ENCODE measurements at regions not wholly inside any gene's neighbourhood (a gene's known extent, or its start where the extent isn't known, plus 50 kb on each side); places are given as distances from the start of the nearest gene placed in this dataset.

GRCh38 chr2:104766683-104767082 is 87.2 kb upstream of the POU3F3 start:
- H3K9me2 ChIP-seq (ENCODE audit: insufficient read depth, low read length), result no peaks in the 10 kb centered on the region
- no peaks in the 10 kb centered on the region for H3K79me2 ChIP-seq (replicated peaks; ENCODE audit: insufficient read depth, low read length)
- no peaks in the 10 kb centered on the region for H3K9me3 ChIP-seq (ENCODE audit: low read length)
- H3K4me3 ChIP-seq (ENCODE audit: low read length), result no peak overlapping the region
- no peak overlapping the region for H3K4me2 ChIP-seq (ENCODE audit: low read length)
- no peaks in the 10 kb centered on the region for H4K20me1 ChIP-seq (ENCODE audit: insufficient read depth)
- no peak overlapping the region for H2AFZ ChIP-seq (ENCODE audit: low read depth, low read length)
- no peak overlapping the region for H3K27ac ChIP-seq (ENCODE audit: low read length)
- H3K36me3 ChIP-seq (ENCODE audit: insufficient read depth, low read length), result no peaks in the 10 kb centered on the region
- no peaks in the 10 kb centered on the region for H3K27me3 ChIP-seq (ENCODE audit: insufficient read depth, low read depth, low read length)
- no peak overlapping the region for H3K9ac ChIP-seq (ENCODE audit: low read length)
- H3F3A ChIP-seq (ENCODE audit: insufficient read depth, low read length, poor library complexity, severe bottlenecking), result no peaks in the 10 kb centered on the region
- TF ChIP-seq RAD21 (conservative IDR thresholded peaks at IDR 0.05) (no peak), CTCF (IDR thresholded peaks at IDR 0.05; ENCODE audit: poor library complexity, severe bottlenecking) (no peak), REST (IDR thresholded peaks at IDR 0.05; ENCODE audit: borderline replicate concordance) (no peak), EP300 (conservative IDR thresholded peaks at IDR 0.05; ENCODE audit: poor library complexity, severe bottlenecking) (no peak), MXI1 (conservative IDR thresholded peaks at IDR 0.05; ENCODE audit: poor library complexity, severe bottlenecking) (no peak), EZH2 (IDR thresholded peaks at IDR 0.05; ENCODE audit: borderline replicate concordance, insufficient read depth, low read length, poor library complexity, severe bottlenecking) (no peak), SMC3 (conservative IDR thresholded peaks at IDR 0.05; ENCODE audit: poor library complexity) (no peak), POLR2AphosphoS5 (IDR thresholded peaks at IDR 0.05) (no peak), TAF1 (IDR thresholded peaks at IDR 0.05; ENCODE audit: low read depth) (no peak)

- Histone ChIP-seq H2AFZ (ENCODE audit: low read depth, low read length) (no peak overlapping the region), H3K9ac (ENCODE audit: low read length) (no peak overlapping the region), H3K79me2 (replicated peaks; ENCODE audit: insufficient read depth, low read length) (no peaks in the 10 kb centered on the region), H3K36me3 (ENCODE audit: insufficient read depth, low read length) (no peaks in the 10 kb centered on the region), H3F3A (ENCODE audit: insufficient read depth, low read length, poor library complexity, severe bottlenecking) (no peaks in the 10 kb centered on the region), H4K20me1 (ENCODE audit: insufficient read depth) (no peaks in the 10 kb centered on the region), H3K27me3 (ENCODE audit: insufficient read depth, low read depth, low read length) (no peaks in the 10 kb centered on the region), H3K4me3 (ENCODE audit: low read length) (no peak overlapping the region), H3K9me3 (ENCODE audit: low read length) (no peaks in the 10 kb centered on the region), H3K4me2 (ENCODE audit: low read length) (no peak overlapping the region), H3K9me2 (ENCODE audit: insufficient read depth, low read length) (no peaks in the 10 kb centered on the region), H3K27ac (ENCODE audit: low read length) (no peak overlapping the region)
- TF ChIP-seq POLR2AphosphoS5 (IDR thresholded peaks at IDR 0.05) (no peak), REST (IDR thresholded peaks at IDR 0.05; ENCODE audit: borderline replicate concordance) (no peak), RAD21 (conservative IDR thresholded peaks at IDR 0.05) (no peak), MXI1 (conservative IDR thresholded peaks at IDR 0.05; ENCODE audit: poor library complexity, severe bottlenecking) (no peak), EZH2 (IDR thresholded peaks at IDR 0.05; ENCODE audit: borderline replicate concordance, insufficient read depth, low read length, poor library complexity, severe bottlenecking) (no peak), CTCF (IDR thresholded peaks at IDR 0.05; ENCODE audit: poor library complexity, severe bottlenecking) (no peak), EP300 (conservative IDR thresholded peaks at IDR 0.05; ENCODE audit: poor library complexity, severe bottlenecking) (no peak), SMC3 (conservative IDR thresholded peaks at IDR 0.05; ENCODE audit: poor library complexity) (no peak)
Measured at GRCh38 chr2:104768694-104769093, 85.2 kb upstream of the POU3F3 start.
